Natural killer cell (primary cell): ENCODE measurements at regions not wholly inside any gene's neighbourhood (a gene's known extent, or its start where the extent isn't known, plus 50 kb on each side); places are given as distances from the start of the nearest gene placed in this dataset.

Experiments used
- ATAC-seq, 3 donors: fragments of 150-1000 bp in 2 of 3; fragments of 200-7000 bp in 1 of 3; cut with Tn5 transposase; 1 replicate in 1 of 3; 2 replicates in 2 of 3; pipeline ENCODE4 v1.10.0; 2021; ENCODE audit warnings: mild to moderate bottlenecking in 2 of 3, moderate library complexity in 2 of 3
- DNase-seq, 2 donors: peaks; one replicate each; pipeline versions ENCODE4 v3.0.0 to v3.0.0-alpha.2; 2013 to 2021; ENCODE audit warnings: mixed read lengths in 1 of 2
- H3K27ac ChIP-seq: one replicate; pipeline ENCODE4 v1.5.1; 2013; ENCODE audit warnings: mild to moderate bottlenecking, low read length
- H3K27me3 ChIP-seq: one replicate; pipeline ENCODE4 v1.6.1; 2013; ENCODE audit warnings: low read length; ENCODE audit not compliant: control insufficient read depth, insufficient read depth
- H3K36me3 ChIP-seq: one replicate; pipeline ENCODE4 v1.6.1; 2013; ENCODE audit warnings: low read length; ENCODE audit not compliant: control insufficient read depth, insufficient read depth
- H3K4me1 ChIP-seq: one replicate; pipeline ENCODE4 v1.6.1; 2013; ENCODE audit warnings: low read length; ENCODE audit not compliant: control insufficient read depth, insufficient read depth
- H3K4me3 ChIP-seq: one replicate; pipeline ENCODE4 v1.5.1; 2013; ENCODE audit warnings: low read length
- H3K9me3 ChIP-seq: one replicate; pipeline ENCODE4 v1.6.1; 2013; ENCODE audit warnings: low read length; ENCODE audit not compliant: control insufficient read depth, insufficient read depth
- H3K27ac Mint-ChIP-seq, 2 donors: one replicate each; pipeline ENCODE4 v1.8.0; 2022; ENCODE audit warnings: mild to moderate bottlenecking in 2 of 2, mixed read lengths in 2 of 2, moderate library complexity in 1 of 2
- H3K27me3 Mint-ChIP-seq, 2 donors: one replicate each; pipeline ENCODE4 v1.8.0; 2022; ENCODE audit warnings: low read depth in 2 of 2, mixed read lengths in 2 of 2
- H3K36me3 Mint-ChIP-seq: one replicate; pipeline ENCODE4 v1.8.0; 2022; ENCODE audit warnings: mixed read lengths
- H3K4me1 Mint-ChIP-seq, 2 donors: one replicate each; pipeline ENCODE4 v1.8.0; 2022; ENCODE audit warnings: mixed read lengths in 2 of 2
- H3K4me3 Mint-ChIP-seq: one replicate; pipeline ENCODE4 v1.8.0; 2022; ENCODE audit warnings: mild to moderate bottlenecking, moderate library complexity, mixed read lengths
- H3K9me3 Mint-ChIP-seq, 2 donors: one replicate each; pipeline ENCODE4 v1.8.0; 2022; ENCODE audit warnings: mixed read lengths in 2 of 2
- CTCF ChIP-seq: fragments of 200-600 bp; IDR thresholded peaks from one replicate; pipeline ENCODE4 v1.8.0; 2022; ENCODE audit warnings: antibody characterized with exemption
- WGBS: methylation state at CpG from one replicate; pipeline ENCODE4 v1.1.7; 2013; ENCODE audit warnings: missing lambda C conversion rate; ENCODE audit not compliant: insufficient coverage; 5-methylcytosine and 5-hydroxymethylcytosine counted together
- intact Hi-C: fragments of 100-400 bp; cut with micrococcal nuclease; formaldehyde crosslinking; loops from one replicate; pipeline ENCODE4 v1.14.2; 2022

- no peak overlapping the region for H3K27ac Mint-ChIP-seq
- no peaks in the 10 kb centered on the region for H3K36me3 Mint-ChIP-seq
- TF ChIP-seq CTCF: no peak
These were observed 58.6 kb upstream of the RNF152 start for GRCh38 chr18:61951396-61951795.

DNA sequence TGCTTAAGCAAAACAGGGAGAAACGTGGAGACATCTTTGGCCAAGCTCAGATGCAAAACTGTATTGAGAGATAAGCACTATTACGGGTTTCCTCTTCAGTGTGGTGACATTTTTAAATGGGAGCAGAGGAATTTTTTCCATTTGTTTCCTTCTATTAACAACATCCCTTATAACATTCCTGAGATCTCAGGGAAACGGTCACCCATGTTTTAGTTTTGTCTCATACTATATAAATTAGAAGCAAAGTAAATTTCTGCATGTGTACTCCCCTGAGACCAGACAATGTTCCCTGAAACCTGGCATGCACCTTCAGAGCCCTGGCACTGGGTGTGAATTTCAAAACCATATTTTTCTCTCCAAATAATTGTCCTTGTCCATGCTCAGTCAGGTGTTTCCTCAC lies 57.6 kb upstream of the RNF152 start:
- H3K4me1 ChIP-seq: peaks cover 16% of the 10 kb centered on the region
- H3K4me3 ChIP-seq: no peak overlapping the region
- DNase-seq (no peak), ATAC-seq (no peak)
- H3K4me1 Mint-ChIP-seq: peaks cover 23 to 40% of the 10 kb centered on the region in 2 donors
- no peaks in the 10 kb centered on the region for H3K9me3 ChIP-seq
- no peak overlapping the region for H3K4me3 Mint-ChIP-seq
- peak overlapping the region in 1 of 2 donors; percentile 9 for H3K27ac Mint-ChIP-seq
- intact Hi-C loops: no loop called here
- H3K9me3 Mint-ChIP-seq: no peaks in the 10 kb centered on the region
- 73% methylated on average over 1 of the region's 3 CpGs for WGBS
- H3K36me3 ChIP-seq: no peaks in the 10 kb centered on the region
- TF ChIP-seq CTCF: no peak
- H3K27ac ChIP-seq: no peak overlapping the region
- no peaks in the 10 kb centered on the region for H3K36me3 Mint-ChIP-seq
- no peaks in the 10 kb centered on the region for H3K27me3 ChIP-seq
- H3K27me3 Mint-ChIP-seq: no peaks in the 10 kb centered on the region

More at GRCh38 chr18:61951396-61951795, 58.6 kb upstream of the RNF152 start:
- Mint-ChIP-seq H3K4me3 (no peak overlapping the region), H3K27me3 (no peaks in the 10 kb centered on the region), H3K9me3 (no peaks in the 10 kb centered on the region), H3K4me1 (peaks cover 23 to 40% of the 10 kb centered on the region in 2 donors)
- WGBS: 97% methylated on average over 6 of the region's 6 CpGs
- no peak overlapping the region for H3K27ac ChIP-seq
- ATAC-seq: no peak
- no peaks in the 10 kb centered on the region for H3K9me3 ChIP-seq
- peaks cover 16% of the 10 kb centered on the region for H3K4me1 ChIP-seq
- no peaks in the 10 kb centered on the region for H3K36me3 ChIP-seq
- DNase-seq: no peak
- no peaks in the 10 kb centered on the region for H3K27me3 ChIP-seq
- intact Hi-C loops: no loop called here
- no peak overlapping the region for H3K4me3 ChIP-seq

DNA sequence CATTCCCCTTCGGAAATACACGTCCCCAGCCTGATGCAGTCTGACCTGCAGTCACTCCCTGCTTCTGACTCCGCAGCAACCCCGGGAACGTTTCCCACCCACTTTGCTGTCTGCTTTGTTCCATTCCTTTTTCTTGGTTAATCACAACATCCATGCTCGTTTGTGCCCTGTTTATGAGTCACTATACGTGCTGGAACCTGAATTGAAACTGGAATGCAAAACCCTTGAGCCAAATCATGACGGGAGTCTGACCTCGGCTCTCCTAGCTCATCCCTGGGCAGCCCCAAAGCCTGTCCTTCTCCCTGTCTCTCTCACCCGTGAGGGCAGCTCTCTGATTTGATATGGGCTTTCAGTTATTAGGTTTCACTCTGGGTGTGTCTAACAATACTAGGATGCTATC lies 57.1 kb upstream of the RNF152 start:
- no peak for TF ChIP-seq CTCF
- H3K27me3 Mint-ChIP-seq: no peaks in the 10 kb centered on the region
- Histone ChIP-seq H3K36me3 (no peaks in the 10 kb centered on the region), H3K27ac (no peak overlapping the region), H3K27me3 (no peaks in the 10 kb centered on the region), H3K4me3 (no peak overlapping the region), H3K9me3 (no peaks in the 10 kb centered on the region), H3K4me1 (peaks cover 16% of the 10 kb centered on the region)
- ATAC-seq (no peak), DNase-seq (no peak)
- H3K4me3 Mint-ChIP-seq: no peak overlapping the region
- no peaks in the 10 kb centered on the region for H3K9me3 Mint-ChIP-seq
- H3K27ac Mint-ChIP-seq: peak overlapping the region in 1 of 2 donors; percentile 9
- 92% methylated on average over 10 of the region's 10 CpGs for WGBS
- H3K36me3 Mint-ChIP-seq: no peaks in the 10 kb centered on the region
- intact Hi-C loops: no loop called here
- H3K4me1 Mint-ChIP-seq: peaks cover 23 to 40% of the 10 kb centered on the region in 2 donors

DNA sequence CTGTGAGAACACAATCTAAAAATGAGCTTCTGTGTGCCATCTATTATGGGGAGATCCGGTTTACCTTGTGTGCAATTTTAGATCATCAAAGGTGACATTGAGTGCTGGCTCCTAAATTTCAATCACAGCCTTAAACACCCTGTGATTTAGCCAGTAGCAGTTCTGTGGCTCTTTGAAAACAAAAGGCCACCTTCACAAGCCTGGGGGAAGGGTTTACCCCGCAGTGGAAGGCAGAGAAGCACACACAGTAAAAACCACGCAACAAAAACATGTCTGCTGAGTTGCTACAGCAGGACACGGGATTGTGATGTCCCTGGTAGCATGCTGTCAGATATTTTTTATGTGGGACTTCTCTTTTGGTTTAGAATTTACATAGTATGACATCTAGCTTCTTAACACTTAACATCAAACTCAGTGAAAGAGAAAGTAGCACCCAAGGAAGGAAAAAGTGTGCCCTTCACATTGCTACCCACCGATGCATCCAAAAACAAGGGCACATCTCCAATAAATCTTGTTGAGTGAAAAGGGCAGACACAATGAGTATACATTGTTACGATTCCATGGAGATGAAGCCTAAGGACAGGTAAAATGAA lies 56.1 kb upstream of the RNF152 start:
- no peaks in the 10 kb centered on the region for H3K9me3 ChIP-seq
- Mint-ChIP-seq H3K9me3 (no peaks in the 10 kb centered on the region), H3K27ac (peak overlapping the region in 1 of 2 donors; percentile 9), H3K27me3 (no peaks in the 10 kb centered on the region), H3K36me3 (no peaks in the 10 kb centered on the region), H3K4me1 (peaks cover 30 to 44% of the 10 kb centered on the region in 2 donors), H3K4me3 (peak overlapping the region; percentile 15)
- intact Hi-C loops: no loop called here
- ATAC-seq (peak; percentile 74 to 77 (median 76)), DNase-seq (peak in 1 of 2 donors; percentile 6)
- 68% methylated on average over 5 of the region's 6 CpGs for WGBS
- no peaks in the 10 kb centered on the region for H3K36me3 ChIP-seq
- no peaks in the 10 kb centered on the region for H3K27me3 ChIP-seq
- peaks cover 16% of the 10 kb centered on the region for H3K4me1 ChIP-seq
- H3K27ac ChIP-seq: peak overlapping the region; percentile 16
- no peak for TF ChIP-seq CTCF
- no peak overlapping the region for H3K4me3 ChIP-seq
